Neural cell (in vitro differentiated cells): ENCODE measurements at regions not wholly inside any gene's neighbourhood (a gene's known extent, or its start where the extent isn't known, plus 50 kb on each side); places are given as distances from the start of the nearest gene placed in this dataset.

Experiments used
- TAF1 ChIP-seq: IDR thresholded peaks from 2 replicates; pipeline ENCODE4 v1.6.1; 2012; ENCODE audit warnings: low read depth
- TF ChIP-seq, protein P1 (sequence below): IDR thresholded peaks from 2 replicates; pipeline ENCODE4 v1.6.1; 2012; ENCODE audit warnings: borderline replicate concordance

- no peak for TF ChIP-seq TAF1
- TF ChIP-seq, protein P1, sequence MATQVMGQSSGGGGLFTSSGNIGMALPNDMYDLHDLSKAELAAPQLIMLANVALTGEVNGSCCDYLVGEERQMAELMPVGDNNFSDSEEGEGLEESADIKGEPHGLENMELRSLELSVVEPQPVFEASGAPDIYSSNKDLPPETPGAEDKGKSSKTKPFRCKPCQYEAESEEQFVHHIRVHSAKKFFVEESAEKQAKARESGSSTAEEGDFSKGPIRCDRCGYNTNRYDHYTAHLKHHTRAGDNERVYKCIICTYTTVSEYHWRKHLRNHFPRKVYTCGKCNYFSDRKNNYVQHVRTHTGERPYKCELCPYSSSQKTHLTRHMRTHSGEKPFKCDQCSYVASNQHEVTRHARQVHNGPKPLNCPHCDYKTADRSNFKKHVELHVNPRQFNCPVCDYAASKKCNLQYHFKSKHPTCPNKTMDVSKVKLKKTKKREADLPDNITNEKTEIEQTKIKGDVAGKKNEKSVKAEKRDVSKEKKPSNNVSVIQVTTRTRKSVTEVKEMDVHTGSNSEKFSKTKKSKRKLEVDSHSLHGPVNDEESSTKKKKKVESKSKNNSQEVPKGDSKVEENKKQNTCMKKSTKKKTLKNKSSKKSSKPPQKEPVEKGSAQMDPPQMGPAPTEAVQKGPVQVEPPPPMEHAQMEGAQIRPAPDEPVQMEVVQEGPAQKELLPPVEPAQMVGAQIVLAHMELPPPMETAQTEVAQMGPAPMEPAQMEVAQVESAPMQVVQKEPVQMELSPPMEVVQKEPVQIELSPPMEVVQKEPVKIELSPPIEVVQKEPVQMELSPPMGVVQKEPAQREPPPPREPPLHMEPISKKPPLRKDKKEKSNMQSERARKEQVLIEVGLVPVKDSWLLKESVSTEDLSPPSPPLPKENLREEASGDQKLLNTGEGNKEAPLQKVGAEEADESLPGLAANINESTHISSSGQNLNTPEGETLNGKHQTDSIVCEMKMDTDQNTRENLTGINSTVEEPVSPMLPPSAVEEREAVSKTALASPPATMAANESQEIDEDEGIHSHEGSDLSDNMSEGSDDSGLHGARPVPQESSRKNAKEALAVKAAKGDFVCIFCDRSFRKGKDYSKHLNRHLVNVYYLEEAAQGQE: no peak
These were observed 1026.8 kb upstream of the MIR17HG start for GRCh38 chr13:90320664-90321063.
